GM18873 (cell line): ENCODE measurements at regions not wholly inside any gene's neighbourhood (a gene's known extent, or its start where the extent isn't known, plus 50 kb on each side); places are given as distances from the start of the nearest gene placed in this dataset.

Experiments
- ATAC-seq: cut with Tn5 transposase; IDR thresholded peaks from one replicate; pipeline ENCODE4 v1.9.1; 2021; ENCODE audit warnings: mild to moderate bottlenecking, moderate library complexity, moderate number of reproducible peaks; ENCODE audit not compliant: unreplicated experiment, low FRiP score

DNA sequence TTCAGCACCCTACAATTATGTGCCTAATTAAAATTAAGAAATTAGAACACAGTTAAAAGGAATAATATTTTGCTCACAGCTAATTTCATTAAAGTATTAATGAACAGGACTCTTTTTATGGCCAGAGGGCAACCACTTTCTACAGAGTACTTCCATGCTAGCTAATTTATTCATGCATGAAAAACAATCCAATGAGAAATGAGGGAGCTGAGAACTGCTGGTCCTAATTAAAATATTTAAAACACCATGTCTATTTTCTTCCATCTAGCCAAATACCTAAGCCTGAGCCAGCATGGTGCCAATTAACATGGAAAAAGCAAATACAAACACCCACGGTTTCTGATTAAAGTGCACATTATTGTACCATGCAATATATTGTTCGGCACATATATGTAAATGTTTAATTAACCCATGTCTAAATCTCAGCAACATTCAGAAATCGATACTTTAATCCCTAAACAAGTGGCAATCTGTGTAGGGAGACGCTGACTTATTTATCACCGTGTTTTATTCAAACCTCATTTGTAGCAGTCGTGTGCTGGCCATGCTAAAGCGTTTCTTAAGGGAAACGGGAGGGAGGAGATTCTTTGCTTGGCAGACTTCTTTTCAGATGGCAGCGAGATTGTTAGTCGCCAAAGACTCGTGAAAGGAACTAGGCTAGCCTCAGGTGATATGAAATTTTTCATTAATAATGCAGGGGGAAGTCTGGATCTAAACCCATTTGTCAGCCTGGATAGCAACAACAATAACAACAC, 193.5 kb downstream of the ANXA2 start:
- no peak for ATAC-seq

DNA sequence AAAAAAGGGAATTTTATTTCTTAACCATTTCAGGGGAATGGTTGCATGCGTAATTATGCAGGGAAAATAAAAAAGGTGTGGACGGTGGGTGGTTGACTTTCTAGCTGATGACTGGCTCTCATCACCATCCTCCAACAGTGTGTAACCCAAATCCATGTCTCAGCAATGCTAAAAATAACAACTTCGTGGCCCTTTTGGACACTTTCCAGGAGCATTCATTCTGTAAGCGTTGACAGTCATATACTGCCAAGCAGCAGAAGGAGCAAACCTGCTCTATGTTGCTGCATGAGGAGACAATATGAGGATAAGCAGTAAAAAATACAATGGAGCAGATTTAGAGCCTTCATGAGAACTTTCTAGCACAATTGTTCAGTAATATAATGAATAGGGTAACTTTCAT, 189.1 kb downstream of the ANXA2 start:
- no peak for ATAC-seq

DNA sequence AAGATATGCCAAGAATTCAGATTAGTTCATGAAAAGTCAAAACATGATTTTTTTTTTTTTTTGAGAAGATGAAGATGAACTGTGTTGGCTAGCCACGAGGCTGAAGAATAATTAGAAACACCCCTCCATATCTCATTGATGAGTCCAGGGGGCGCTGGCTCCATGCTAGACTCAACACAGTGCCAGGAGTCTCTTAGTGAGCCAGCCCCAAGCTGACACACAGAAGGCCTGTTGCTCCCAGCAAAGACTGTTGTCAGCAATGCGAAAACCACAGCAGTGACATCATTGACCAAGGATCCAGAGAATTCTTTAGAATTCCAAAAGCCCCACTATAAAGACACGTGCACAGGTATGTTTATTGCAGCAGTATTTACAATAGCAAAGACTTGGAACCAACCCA, 185.2 kb downstream of the ANXA2 start:
- ATAC-seq: no peak

DNA sequence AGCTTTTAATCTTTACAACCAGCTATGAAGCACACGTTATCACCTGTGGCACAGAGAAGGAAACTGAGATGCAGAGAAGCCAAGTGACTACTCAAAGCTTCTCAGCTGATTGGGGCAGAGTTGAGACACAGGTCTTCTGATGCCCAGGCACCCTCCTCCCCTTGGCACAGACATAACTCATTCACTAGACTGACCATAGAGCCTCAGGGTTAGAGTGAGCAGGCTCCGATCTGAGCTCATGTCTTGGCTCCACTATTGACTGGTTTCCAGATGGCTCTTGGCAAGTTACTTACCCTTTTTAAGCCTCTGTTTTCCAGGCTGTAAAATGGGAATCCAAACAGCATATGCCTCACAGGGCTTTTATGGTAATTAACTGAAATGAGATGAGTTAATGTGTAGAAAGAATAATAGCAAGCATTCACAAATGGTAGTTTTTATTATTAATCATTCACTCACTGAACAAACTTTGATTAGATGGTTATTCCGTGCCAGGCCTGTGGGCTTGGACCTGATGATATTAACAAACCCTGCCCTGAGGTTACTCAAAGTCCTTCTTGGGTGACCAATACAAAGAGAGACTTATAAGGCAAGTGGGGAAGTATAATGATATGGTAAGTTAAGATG, 184.3 kb downstream of the ANXA2 start:
- no peak for ATAC-seq

DNA sequence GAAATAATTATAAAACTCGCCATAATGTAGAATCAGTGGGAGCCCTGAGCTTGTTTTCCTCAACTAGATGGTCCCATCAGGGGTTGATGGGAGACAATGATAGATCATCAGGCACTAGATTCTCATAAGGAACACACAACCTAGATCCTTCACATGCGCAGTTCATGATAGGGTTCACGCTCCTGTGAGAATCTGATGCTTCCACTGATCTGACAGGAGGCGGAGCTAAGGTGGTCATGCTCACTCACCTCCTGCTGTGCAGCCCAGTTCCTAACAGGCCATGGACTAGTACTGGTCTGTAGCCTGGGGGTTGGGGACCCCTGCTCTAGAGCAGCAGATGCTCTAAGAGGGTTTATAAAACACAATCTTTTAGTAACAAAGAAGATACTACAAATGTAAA, 183.6 kb downstream of the ANXA2 start:
- no peak for ATAC-seq

DNA sequence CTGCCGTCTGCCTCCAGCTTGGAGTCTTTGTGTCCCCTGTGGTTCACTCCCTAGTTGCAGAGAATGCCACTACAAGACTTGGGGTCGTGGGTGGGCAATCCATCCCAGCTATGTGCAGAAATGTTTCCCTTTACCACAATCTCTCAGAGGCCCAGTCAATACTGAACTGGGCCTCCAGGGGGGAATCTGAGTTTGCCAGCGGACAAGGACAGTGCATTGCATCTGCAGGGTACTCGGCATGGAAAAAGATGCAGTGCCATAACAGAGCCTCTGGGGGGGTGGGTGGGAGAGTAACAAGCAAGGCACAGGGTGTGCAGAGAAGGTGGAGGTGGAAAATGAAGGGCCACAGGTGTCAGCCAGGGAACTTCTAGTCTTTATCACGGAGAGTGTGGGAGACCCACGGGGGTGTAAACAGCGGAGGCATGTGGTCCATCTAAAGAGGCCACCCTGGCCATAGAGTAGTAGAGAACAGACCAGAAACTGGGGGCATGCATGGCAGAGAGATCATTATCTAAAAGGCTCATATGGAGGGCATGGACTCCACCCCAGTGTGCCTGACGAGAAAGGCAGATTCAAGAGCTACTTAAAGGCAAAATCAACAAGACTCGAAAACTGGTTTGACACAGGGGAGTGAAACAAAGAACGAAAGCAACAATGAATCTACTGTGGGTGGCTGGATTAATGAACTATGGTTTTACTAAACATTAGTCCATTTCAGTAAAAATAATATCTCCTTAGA, 182.4 kb downstream of the ANXA2 start:
- no peak for ATAC-seq

DNA sequence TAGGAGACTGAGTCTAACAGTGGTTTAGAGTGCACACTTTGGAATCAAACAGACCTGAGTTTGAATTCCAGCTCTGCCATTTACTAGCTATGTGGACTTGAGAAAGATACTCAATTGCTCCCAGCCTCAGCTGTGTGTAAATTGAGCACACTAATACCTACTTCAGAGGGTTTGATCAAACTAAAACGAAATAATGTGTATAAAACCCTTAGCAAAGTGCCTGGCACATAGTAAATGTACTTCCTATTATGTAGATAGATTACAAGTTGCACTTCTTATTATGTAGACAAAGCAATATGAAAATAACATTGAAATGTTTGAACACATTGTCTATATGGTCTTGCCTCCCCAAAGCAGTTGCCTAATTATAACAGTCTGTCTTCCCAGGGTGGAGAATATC, 180.6 kb downstream of the ANXA2 start:
- no peak for ATAC-seq

DNA sequence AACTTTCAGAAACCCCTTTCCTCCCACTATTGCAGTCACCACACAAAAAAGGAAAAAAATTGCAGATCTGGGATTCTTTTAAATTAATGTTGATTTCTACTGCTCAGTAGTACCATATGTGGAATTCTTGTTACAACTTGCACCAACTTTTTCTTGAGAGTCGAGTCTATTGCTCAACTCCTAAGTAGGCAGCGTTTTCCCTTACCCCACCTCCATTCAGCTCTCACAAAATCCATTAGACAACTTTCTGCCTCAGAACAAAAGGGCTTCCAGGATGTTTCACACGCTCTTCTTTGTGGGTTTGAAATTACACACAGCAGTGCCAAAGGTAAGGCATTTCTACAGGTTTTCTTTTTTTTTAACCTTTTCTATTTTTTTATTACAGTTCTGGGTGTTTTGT, 179.5 kb downstream of the ANXA2 start:
- no peak for ATAC-seq

DNA sequence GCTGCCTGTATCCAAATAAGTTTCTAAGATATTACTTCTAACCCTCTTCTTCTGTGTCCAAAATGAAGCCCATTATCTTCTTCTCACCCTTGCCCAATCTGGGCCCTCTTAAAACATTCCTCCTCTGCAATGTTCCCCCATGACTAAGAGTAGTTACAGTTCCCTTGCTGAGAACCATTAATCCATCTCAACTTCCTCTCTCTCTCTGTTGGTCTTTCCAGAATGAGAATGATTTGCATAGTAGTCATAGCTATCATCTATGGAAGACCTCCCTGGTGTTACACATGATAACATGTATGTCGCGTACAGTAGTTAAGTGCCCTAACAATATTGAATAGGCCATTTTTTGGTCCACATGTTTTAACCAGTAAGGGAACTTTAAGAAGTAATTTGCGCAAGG, 177.9 kb downstream of the ANXA2 start:
- ATAC-seq: no peak

DNA sequence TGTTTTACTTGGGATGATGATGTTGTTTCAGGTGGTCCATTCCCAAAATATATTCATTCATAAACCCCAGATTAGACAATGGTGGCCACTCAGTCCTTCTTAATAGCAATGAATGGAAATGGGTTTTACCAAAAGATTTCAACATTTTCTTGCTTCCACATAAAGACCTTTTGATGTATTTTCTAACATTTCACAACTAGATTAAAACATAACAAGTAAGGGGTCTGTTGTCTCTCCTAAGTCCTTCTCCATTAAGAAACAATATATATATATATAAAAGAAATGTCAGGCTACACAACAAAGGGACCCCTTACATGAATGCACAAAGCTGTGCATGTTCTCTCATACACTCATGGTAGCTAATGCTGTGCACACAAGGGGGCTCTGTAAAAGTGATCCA, 176.4 kb downstream of the ANXA2 start:
- ATAC-seq: no peak

DNA sequence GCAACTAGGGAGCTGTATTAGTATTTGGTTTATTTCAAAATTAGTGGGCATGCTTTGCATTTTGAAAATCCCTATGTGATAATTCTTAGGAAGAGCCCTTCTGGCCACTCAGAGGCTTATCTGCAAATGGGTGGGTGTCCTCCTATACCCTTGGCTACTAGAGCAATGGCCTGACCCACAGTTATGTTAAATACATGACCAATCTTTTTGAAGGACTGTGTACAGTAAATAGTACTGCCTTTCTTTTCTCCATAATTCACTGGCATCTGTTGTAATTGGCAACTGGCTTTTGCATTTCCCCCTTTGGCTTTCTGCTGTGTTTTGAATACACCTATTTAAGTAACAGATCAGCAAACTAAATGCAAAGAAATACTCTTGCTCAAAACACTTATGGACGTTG, 175.4 kb downstream of the ANXA2 start:
- no peak for ATAC-seq

DNA sequence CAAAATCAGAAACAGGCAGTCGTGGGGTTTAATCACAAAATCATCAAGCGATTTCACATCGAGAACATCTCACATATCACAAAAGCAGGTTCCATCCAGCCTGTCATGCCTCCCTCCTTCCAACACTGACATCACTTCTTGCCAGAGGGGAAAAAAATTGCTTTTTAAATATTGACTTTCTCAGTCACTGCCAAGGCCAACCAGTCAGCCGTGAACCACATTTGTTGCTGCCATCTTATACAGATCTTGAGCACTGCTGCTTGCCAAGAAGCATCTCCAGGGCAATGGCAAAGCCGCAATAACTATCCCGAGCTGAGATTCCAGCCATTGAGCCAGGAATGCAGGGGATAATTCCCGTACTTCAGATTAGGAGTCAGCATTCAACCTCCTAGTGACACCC, 174.6 kb downstream of the ANXA2 start:
- ATAC-seq: no peak

DNA sequence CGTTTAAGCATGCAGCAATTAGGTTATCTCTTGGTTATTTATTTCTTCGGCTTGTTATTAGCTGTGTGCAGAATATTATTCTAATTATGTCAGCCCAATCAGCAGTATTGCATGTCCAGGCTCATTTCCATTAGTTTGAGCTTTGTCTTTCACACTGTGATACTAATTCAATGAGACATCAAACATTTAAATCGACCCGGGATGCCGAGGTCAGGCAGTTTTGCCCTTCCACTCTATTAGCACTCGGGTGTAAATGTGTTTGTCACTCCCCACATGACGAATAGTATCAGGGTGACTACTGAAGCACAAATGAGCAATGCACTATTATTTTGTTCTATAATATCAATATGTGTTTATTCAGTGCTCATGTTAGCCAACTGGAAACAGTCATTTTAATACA, 170.9 kb downstream of the ANXA2 start:
- ATAC-seq: no peak

DNA sequence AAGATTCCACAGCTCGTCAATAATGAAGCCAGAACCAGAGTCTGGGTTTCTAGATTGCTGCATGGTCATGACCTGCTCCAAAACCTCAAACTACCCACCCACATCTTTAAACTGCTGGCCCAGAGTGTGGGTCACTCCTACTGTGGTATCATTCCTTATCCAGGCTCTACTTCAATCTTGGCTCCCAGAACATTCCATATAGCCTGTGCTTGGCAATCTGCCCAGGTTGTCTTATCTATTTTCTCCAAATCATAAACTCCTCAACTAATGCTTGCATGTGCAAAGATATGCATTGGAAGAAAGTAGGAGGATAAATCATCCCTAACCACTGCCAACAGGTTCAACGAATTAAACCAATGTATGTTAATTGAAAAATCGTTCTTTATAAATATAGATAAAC, 169.7 kb downstream of the ANXA2 start:
- no peak for ATAC-seq

DNA sequence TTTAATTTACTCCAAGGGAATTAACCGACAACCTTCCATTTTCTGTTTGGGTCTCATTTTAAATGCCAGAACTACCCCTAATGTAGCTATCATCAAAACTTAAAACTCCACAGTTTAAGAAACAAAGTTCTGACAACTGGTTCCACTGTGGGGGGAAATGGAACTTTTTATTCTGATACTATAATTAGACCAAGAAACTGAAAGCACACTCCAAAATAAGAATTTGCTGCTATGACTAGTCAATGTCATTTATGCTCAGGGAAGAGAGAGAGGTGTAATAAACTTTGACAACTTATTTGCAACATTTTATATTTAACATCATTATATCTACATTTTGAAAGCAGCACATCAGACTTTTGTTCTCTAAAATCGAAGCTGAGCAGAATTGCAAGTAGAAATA, 169.2 kb downstream of the ANXA2 start:
- no peak for ATAC-seq

DNA sequence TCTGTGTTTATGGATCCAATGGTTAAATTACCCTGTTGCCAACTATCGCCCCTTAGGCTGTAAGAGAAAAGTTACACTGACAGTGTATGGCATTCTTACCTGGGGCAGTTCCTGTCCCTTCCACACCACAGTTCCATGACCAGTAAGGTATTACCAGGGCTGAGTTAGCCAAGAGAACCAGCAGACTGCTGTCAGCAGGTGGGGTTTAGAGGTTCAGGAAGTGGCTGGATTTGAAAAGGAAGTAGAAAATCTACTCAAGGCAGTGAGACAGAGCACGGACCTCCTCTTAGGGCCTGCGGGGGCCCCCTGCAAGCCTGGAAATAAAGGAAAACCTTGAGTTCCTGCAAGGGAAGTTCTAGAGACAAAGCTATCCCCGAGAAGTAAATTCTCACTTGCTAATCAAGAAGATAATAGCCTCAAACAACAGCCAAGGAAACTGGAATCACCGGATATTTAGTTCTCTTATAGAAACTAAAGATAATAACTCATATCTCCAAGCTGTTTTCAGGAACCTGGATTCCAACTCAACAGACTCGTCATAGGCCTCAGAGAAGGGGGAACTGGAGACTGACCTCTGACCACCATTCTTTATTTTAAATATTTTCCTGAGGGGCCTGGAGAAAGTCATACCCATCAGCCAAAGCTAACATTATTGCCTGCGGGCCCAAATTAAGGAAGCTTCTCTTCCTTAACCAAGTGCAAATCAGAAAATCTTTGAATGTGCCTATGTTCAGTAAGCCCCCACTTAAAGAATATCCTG, 161.7 kb downstream of the ANXA2 start:
- no peak for ATAC-seq

DNA sequence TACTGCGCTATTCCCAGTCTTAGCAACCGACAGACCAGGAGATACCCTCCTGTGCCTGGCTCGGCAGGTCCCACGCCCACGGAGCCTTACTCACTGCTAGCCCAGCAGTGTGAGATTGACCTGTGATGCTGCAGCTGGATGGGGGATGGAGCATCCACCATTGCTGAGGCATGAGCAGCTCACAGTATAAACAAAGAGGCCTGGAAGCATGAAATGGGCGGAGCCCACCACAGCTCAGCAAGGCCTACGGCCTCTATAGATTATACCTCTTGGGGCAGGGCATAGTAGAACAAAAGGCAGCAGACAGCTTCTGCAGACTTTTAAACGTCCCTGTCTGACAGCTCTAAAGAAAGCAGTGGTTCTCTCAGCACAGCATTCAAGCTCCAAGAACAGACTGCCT, 160.3 kb downstream of the ANXA2 start:
- ATAC-seq: no peak

DNA sequence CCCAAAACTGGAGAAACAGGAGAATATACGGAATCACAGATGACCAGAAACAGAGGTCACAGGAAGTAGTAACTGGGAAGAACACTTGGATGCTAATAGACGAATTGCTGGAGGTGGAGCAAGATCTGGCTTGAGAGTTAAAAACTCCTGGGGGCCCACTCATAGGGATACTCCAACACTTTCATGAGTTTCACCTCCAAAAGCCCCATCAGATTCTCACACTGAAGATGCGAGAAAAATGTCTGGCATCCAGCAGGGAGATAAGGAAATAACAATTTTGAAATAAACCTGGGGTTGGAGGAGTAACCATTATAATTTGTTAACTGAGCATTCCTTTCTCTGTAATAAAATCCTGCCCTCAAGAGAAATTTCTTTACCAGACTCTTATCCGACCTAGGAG, 154.0 kb downstream of the ANXA2 start:
- no peak for ATAC-seq

DNA sequence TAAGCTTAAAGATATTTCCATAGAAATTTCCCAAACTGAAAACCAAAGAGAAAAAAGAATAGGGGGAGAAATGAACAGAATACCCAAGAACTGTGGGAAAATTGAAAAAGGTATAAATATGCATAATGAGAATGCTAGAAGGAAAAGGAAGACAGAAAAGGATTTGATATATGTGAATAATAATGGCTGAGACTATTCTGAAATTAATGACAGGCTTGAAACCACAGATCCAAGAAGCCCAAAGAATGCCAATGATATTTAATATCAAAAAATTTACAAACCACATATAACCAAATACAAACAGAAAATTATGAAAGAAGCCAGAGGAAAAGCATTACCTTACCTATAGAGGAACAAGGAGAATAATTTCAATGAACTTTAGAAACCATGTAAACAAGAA, 153.0 kb downstream of the ANXA2 start:
- ATAC-seq: no peak

DNA sequence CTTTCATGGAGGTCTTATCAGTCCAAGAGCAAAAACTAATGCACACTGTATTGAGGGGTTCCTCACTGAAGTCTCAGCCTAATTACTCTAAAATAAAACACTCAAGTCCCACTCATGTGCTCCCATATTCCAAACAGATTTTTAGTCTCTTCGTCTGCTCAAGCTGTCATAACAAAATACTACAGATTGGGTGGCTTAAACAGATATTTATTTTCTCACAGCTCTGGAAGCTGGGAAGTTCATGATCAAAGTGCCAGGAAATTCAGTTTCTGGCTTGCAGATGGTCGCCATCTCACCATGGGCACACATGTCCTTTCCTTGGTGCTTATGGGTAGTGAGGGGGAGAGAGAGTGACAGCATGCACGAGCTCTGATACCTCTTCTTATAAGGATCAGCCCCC, 147.5 kb downstream of the ANXA2 start:
- no peak for ATAC-seq
